IMR-90 (cell line): ENCODE measurements at regions not wholly inside any gene's neighbourhood (a gene's known extent, or its start where the extent isn't known, plus 50 kb on each side); places are given as distances from the start of the nearest gene placed in this dataset.

Experiments
- BHLHE40 ChIP-seq: fragments of 150-350 bp; IDR thresholded peaks from 2 replicates; pipeline ENCODE4 v1.6.1; 2016; ENCODE audit warnings: mild to moderate bottlenecking, low read depth, low read length
- CEBPB ChIP-seq: IDR thresholded peaks from 2 replicates; pipeline ENCODE4 v1.6.1; 2012; ENCODE audit warnings: low read depth, low read length, improper control_type of control experiment
- CHD1 ChIP-seq: IDR thresholded peaks from 2 replicates; pipeline ENCODE4 v1.6.1; 2012; ENCODE audit warnings: low read depth, low read length, improper control_type of control experiment
- CTCF ChIP-seq: conservative IDR thresholded peaks from 2 replicates; pipeline ENCODE4 v1.5.1; 2012; ENCODE audit warnings: mild to moderate bottlenecking, low read depth, low read length, improper control_type of control experiment
- MAZ ChIP-seq: IDR thresholded peaks from 2 replicates; pipeline ENCODE4 v1.6.1; 2012; ENCODE audit warnings: low read depth, mild to moderate bottlenecking, low read length, improper control_type of control experiment, moderate library complexity, borderline replicate concordance
- MXI1 ChIP-seq: IDR thresholded peaks from 2 replicates; pipeline ENCODE4 v1.6.1; 2012; ENCODE audit warnings: low read depth, mild to moderate bottlenecking, low read length, moderate library complexity, borderline replicate concordance
- POLR2A ChIP-seq: IDR thresholded peaks from 2 replicates; pipeline ENCODE4 v1.6.1; 2012; ENCODE audit warnings: mild to moderate bottlenecking, low read depth, low read length
- RAD21 ChIP-seq: IDR thresholded peaks from 2 replicates; pipeline ENCODE4 v1.6.1; 2012; ENCODE audit warnings: low read length, improper control_type of control experiment
- SMC3 ChIP-seq: fragments of 150-350 bp; IDR thresholded peaks from 2 replicates; pipeline ENCODE4 v1.6.1; 2016; ENCODE audit warnings: low read depth, mild to moderate bottlenecking, antibody characterized with exemption, low read length, moderate library complexity
- USF2 ChIP-seq: fragments of 150-350 bp; IDR thresholded peaks from 2 replicates; pipeline ENCODE4 v1.6.1; 2017; ENCODE audit warnings: mild to moderate bottlenecking, antibody characterized with exemption, low read length, low read depth
- TF ChIP-seq, protein P1 (sequence below): fragments of 150-350 bp; IDR thresholded peaks from 2 replicates; pipeline ENCODE4 v1.6.1; 2016; ENCODE audit warnings: low read depth, mild to moderate bottlenecking, low read length, moderate library complexity, borderline replicate concordance

DNA sequence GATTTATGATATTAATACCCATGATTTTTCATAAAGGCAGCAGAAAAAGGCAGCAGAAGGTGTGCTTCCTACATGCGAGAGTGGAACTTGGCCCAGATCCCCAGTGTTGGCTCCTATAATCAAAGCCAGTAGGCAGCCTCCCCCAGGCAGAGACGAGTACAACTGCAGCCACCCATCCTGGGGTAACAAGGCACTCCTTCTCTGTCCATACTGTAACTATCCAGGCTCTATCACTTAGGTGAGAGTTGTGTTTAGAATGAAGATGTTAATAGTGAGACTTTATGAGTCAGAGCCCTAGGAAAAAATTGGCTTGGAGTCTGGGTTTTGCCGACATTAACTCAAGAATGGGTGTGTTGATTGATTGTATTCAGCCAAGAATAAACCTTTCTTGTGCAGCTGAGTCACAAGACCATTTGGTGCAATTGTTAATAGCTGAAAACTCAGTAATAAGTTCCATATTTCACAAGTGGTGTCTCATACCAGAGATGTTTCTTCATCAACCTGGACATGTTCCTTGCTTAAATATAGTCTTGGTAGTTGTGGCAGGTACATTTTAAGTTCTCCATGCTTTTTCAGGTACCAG is 322.3 kb downstream of the DUSP10 start:
- TF ChIP-seq CTCF, result no peak
- no peak for TF ChIP-seq POLR2A
- TF ChIP-seq SMC3, result no peak
- no peak for TF ChIP-seq MAZ
- peak; percentile 75; the same call in 1 of the 2 replicates for TF ChIP-seq BHLHE40
- TF ChIP-seq CHD1, result no peak
- TF ChIP-seq, protein P1, sequence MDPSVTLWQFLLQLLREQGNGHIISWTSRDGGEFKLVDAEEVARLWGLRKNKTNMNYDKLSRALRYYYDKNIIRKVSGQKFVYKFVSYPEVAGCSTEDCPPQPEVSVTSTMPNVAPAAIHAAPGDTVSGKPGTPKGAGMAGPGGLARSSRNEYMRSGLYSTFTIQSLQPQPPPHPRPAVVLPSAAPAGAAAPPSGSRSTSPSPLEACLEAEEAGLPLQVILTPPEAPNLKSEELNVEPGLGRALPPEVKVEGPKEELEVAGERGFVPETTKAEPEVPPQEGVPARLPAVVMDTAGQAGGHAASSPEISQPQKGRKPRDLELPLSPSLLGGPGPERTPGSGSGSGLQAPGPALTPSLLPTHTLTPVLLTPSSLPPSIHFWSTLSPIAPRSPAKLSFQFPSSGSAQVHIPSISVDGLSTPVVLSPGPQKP, result no peak
- TF ChIP-seq MXI1, result no peak
- TF ChIP-seq RAD21, result no peak
- peak; percentile 78 for TF ChIP-seq CEBPB
- TF ChIP-seq USF2, result no peak
